ENCODE measurements at regions not wholly inside any gene's neighbourhood (a gene's known extent, or its start where the extent isn't known, plus 50 kb on each side); places are given as distances from the start of the nearest gene placed in this dataset.
"Not testable (repeated sequence)": the region's sequence is repeated elsewhere in the genome, so short reads cannot be mapped to it uniquely, and the experiment has no call there.

DNA sequence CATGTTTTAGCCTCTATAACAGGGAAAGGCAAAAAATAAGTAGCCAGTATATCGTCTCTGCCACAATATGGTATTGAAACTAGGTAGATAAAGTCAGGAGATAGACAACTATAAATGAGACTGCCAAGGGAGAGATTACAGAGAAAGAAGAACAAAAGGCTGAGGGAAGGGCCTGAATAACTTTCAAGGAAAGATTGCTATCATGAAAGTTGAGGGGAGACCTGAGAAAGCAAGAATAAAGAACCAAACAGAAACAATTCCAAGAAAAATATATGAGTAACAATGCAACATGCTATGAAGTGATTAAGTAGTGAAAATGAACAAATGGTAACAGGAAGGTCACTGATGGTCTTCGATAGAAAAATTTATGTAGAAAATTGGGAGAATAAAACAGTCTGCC is 690.1 kb downstream of the METTL15 start:
- no peak overlapping the region for H3K27ac ChIP-seq (ENCODE audit: low read depth, low read length)
- no peak overlapping the region for H3K9ac ChIP-seq (ENCODE audit: low read length in 5 of 5)
- H3K9me3 ChIP-seq (ENCODE audit: control insufficient read depth in 5 of 5, low read length in 5 of 5): peaks cover 0 to under 1% (median 0%) of the 10 kb centered on the region in 5 donors
- no peak overlapping the region for H3K4me3 ChIP-seq (ENCODE audit: low read depth in 1 of 5, low read length in 5 of 5)
- no peaks in the 10 kb centered on the region for H3K27me3 ChIP-seq (ENCODE audit: control insufficient read depth in 5 of 5, insufficient read depth in 4 of 5, low read length in 5 of 5)
- no peaks in the 10 kb centered on the region for H3K4me1 ChIP-seq (ENCODE audit: control insufficient read depth in 5 of 5, insufficient read depth in 5 of 5, low read length in 5 of 5)
- no peaks in the 10 kb centered on the region for H3K36me3 ChIP-seq (ENCODE audit: control insufficient read depth in 5 of 5, insufficient read depth in 5 of 5, low read length in 5 of 5)

- peaks cover 0 to 3% (median 0%) of the 10 kb centered on the region in 5 donors for H3K27me3 ChIP-seq (ENCODE audit: control insufficient read depth in 5 of 5, insufficient read depth in 4 of 5, low read length in 5 of 5)
- no peak overlapping the region for H3K27ac ChIP-seq (ENCODE audit: low read depth, low read length)
- no peak overlapping the region for H3K4me3 ChIP-seq (ENCODE audit: low read depth in 1 of 5, low read length in 5 of 5)
- no peaks in the 10 kb centered on the region for H3K36me3 ChIP-seq (ENCODE audit: control insufficient read depth in 5 of 5, insufficient read depth in 5 of 5, low read length in 5 of 5)
- H3K9ac ChIP-seq (ENCODE audit: low read length in 5 of 5): no peak overlapping the region
- H3K9me3 ChIP-seq (ENCODE audit: control insufficient read depth in 5 of 5, low read length in 5 of 5): peaks cover 0 to 6% (median 0%) of the 10 kb centered on the region in 5 donors
- H3K4me1 ChIP-seq (ENCODE audit: control insufficient read depth in 5 of 5, insufficient read depth in 5 of 5, low read length in 5 of 5): no peaks in the 10 kb centered on the region
Measured at GRCh38 chr11:28797536-28797935, 689.3 kb downstream of the METTL15 start.

- H3K27me3 ChIP-seq (ENCODE audit: control insufficient read depth in 5 of 5, insufficient read depth in 4 of 5, low read length in 5 of 5): peaks cover 0 to 3% (median 0%) of the 10 kb centered on the region in 5 donors
- H3K27ac ChIP-seq (ENCODE audit: low read depth, low read length): no peak overlapping the region
- H3K9me3 ChIP-seq (ENCODE audit: control insufficient read depth in 5 of 5, low read length in 5 of 5): peaks cover 0 to 9% (median 0%) of the 10 kb centered on the region in 5 donors
- no peaks in the 10 kb centered on the region for H3K4me1 ChIP-seq (ENCODE audit: control insufficient read depth in 5 of 5, insufficient read depth in 5 of 5, low read length in 5 of 5)
- H3K4me3 ChIP-seq (ENCODE audit: low read depth in 1 of 5, low read length in 5 of 5): no peak overlapping the region
- H3K9ac ChIP-seq (ENCODE audit: low read length in 5 of 5): no peak overlapping the region
- H3K36me3 ChIP-seq (ENCODE audit: control insufficient read depth in 5 of 5, insufficient read depth in 5 of 5, low read length in 5 of 5): no peaks in the 10 kb centered on the region
Measured at GRCh38 chr11:28794405-28794804, 686.2 kb downstream of the METTL15 start.

DNA sequence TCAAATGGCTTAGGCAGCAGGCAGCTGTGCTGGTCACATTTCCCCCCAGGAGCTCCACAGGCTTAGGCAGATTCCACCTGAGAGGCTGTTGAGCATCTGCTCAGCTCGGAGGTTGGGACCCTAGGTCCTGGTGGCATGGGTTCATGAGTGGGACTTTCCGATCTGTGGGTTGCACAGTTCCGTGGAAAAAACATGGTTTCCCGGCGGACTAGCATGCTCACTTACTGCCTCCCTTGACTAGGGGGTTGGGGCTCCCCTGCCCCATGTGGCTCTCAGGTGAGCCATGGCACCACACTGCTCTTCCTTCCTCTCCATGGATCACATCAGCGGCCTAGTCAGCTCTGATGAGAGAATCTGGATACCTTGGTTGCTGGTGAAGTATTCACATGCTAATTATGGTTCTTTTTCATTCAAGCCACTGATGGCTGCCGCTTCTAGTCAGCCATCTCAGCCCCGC is 685.1 kb downstream of the METTL15 start:
- Histone ChIP-seq H3K4me3 (ENCODE audit: low read depth in 1 of 5, low read length in 5 of 5) (no peak overlapping the region), H3K9me3 (ENCODE audit: control insufficient read depth in 5 of 5, low read length in 5 of 5) (peaks cover 0 to 9% (median 0%) of the 10 kb centered on the region in 5 donors), H3K27me3 (ENCODE audit: control insufficient read depth in 5 of 5, insufficient read depth in 4 of 5, low read length in 5 of 5) (peaks cover 0 to 3% (median 0%) of the 10 kb centered on the region in 5 donors), H3K9ac (ENCODE audit: low read length in 5 of 5) (no peak overlapping the region), H3K36me3 (ENCODE audit: control insufficient read depth in 5 of 5, insufficient read depth in 5 of 5, low read length in 5 of 5) (no peaks in the 10 kb centered on the region), H3K27ac (ENCODE audit: low read depth, low read length) (no peak overlapping the region), H3K4me1 (ENCODE audit: control insufficient read depth in 5 of 5, insufficient read depth in 5 of 5, low read length in 5 of 5) (no peaks in the 10 kb centered on the region)

GRCh38 chr11:28792856-28793255 is 684.7 kb downstream of the METTL15 start:
- no peak overlapping the region for H3K4me3 ChIP-seq (ENCODE audit: low read depth in 1 of 5, low read length in 5 of 5)
- H3K9me3 ChIP-seq (ENCODE audit: control insufficient read depth in 5 of 5, low read length in 5 of 5): peaks cover 0 to 9% (median 0%) of the 10 kb centered on the region in 5 donors
- no peaks in the 10 kb centered on the region for H3K36me3 ChIP-seq (ENCODE audit: control insufficient read depth in 5 of 5, insufficient read depth in 5 of 5, low read length in 5 of 5)
- no peak overlapping the region for H3K9ac ChIP-seq (ENCODE audit: low read length in 5 of 5)
- H3K27me3 ChIP-seq (ENCODE audit: control insufficient read depth in 5 of 5, insufficient read depth in 4 of 5, low read length in 5 of 5): peaks cover 0 to 3% (median 0%) of the 10 kb centered on the region in 5 donors
- H3K27ac ChIP-seq (ENCODE audit: low read depth, low read length): no peak overlapping the region
- no peaks in the 10 kb centered on the region for H3K4me1 ChIP-seq (ENCODE audit: control insufficient read depth in 5 of 5, insufficient read depth in 5 of 5, low read length in 5 of 5)

DNA sequence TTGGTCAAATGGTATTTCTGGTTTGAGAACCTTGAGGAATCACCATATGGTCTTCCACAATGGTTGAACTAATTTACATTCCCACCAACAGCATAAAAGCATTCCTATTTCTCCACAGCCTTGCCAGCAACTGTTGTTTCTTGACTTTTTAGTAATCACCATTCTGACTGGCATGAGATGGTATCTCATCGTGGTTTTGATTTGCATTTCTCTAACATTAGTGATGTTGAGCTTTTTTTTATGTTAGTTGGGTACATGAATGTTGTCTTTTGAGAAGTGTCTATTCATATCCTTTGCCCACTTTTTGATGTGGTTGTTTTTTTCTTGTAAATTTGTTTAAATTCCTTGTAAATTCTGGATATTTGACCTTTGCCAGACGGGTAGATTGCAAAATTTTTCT is 679.7 kb downstream of the METTL15 start:
- H3K36me3 ChIP-seq (ENCODE audit: control insufficient read depth in 5 of 5, insufficient read depth in 5 of 5, low read length in 5 of 5); H3K27ac ChIP-seq (ENCODE audit: low read depth, low read length); H3K4me3 ChIP-seq (ENCODE audit: low read depth in 1 of 5, low read length in 5 of 5); H3K27me3 ChIP-seq (ENCODE audit: control insufficient read depth in 5 of 5, insufficient read depth in 4 of 5, low read length in 5 of 5); H3K9me3 ChIP-seq (ENCODE audit: control insufficient read depth in 5 of 5, low read length in 5 of 5); H3K4me1 ChIP-seq (ENCODE audit: control insufficient read depth in 5 of 5, insufficient read depth in 5 of 5, low read length in 5 of 5); H3K9ac ChIP-seq (ENCODE audit: low read length in 5 of 5): not testable (repeated sequence)

- Histone ChIP-seq H3K9ac (ENCODE audit: low read length in 5 of 5) (no peak overlapping the region), H3K9me3 (ENCODE audit: control insufficient read depth in 5 of 5, low read length in 5 of 5) (peaks cover 0 to 22% (median 14%) of the 10 kb centered on the region in 5 donors), H3K4me1 (ENCODE audit: control insufficient read depth in 5 of 5, insufficient read depth in 5 of 5, low read length in 5 of 5) (peaks cover 0 to 2% (median 0%) of the 10 kb centered on the region in 5 donors), H3K36me3 (ENCODE audit: control insufficient read depth in 5 of 5, insufficient read depth in 5 of 5, low read length in 5 of 5) (no peaks in the 10 kb centered on the region), H3K27ac (ENCODE audit: low read depth, low read length) (no peak overlapping the region), H3K4me3 (ENCODE audit: low read depth in 1 of 5, low read length in 5 of 5) (no peak overlapping the region), H3K27me3 (ENCODE audit: control insufficient read depth in 5 of 5, insufficient read depth in 4 of 5, low read length in 5 of 5) (no peaks in the 10 kb centered on the region)
Measured at GRCh38 chr11:28777126-28777525, 668.9 kb downstream of the METTL15 start.

- Histone ChIP-seq H3K4me3 (ENCODE audit: low read depth in 1 of 5, low read length in 5 of 5) (no peak overlapping the region), H3K9ac (ENCODE audit: low read length in 5 of 5) (no peak overlapping the region), H3K4me1 (ENCODE audit: control insufficient read depth in 5 of 5, insufficient read depth in 5 of 5, low read length in 5 of 5) (no peaks in the 10 kb centered on the region), H3K27ac (ENCODE audit: low read depth, low read length) (no peak overlapping the region), H3K36me3 (ENCODE audit: control insufficient read depth in 5 of 5, insufficient read depth in 5 of 5, low read length in 5 of 5) (no peaks in the 10 kb centered on the region), H3K27me3 (ENCODE audit: control insufficient read depth in 5 of 5, insufficient read depth in 4 of 5, low read length in 5 of 5) (no peaks in the 10 kb centered on the region), H3K9me3 (ENCODE audit: control insufficient read depth in 5 of 5, low read length in 5 of 5) (peaks cover 0 to 16% (median 9%) of the 10 kb centered on the region in 5 donors)
Measured at GRCh38 chr11:28773606-28774005, 665.4 kb downstream of the METTL15 start.

DNA sequence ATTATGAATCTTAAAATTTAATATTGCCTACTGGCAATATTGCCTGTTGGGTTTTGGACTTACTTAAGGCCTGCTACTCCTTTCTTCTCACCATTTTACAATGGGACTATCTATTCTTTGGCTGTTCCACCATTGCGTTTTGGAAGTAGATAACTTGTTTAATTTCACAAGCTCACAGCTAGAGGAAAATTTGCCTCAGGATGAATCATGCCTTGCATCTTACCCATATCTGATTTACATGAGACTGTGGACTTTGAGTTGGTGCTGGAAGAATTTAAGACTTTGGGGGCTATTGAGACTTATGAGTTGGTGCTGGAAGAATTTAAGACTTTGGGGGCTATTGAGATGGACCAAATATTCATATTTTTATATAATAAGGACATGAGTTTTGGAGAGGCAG is 662.6 kb downstream of the METTL15 start:
- no peak overlapping the region for H3K27ac ChIP-seq (ENCODE audit: low read depth, low read length)
- H3K9ac ChIP-seq (ENCODE audit: low read length in 5 of 5): no peak overlapping the region
- H3K4me1 ChIP-seq (ENCODE audit: control insufficient read depth in 5 of 5, insufficient read depth in 5 of 5, low read length in 5 of 5): no peaks in the 10 kb centered on the region
- no peaks in the 10 kb centered on the region for H3K36me3 ChIP-seq (ENCODE audit: control insufficient read depth in 5 of 5, insufficient read depth in 5 of 5, low read length in 5 of 5)
- peaks cover 0 to 16% (median 9%) of the 10 kb centered on the region in 5 donors for H3K9me3 ChIP-seq (ENCODE audit: control insufficient read depth in 5 of 5, low read length in 5 of 5)
- no peaks in the 10 kb centered on the region for H3K27me3 ChIP-seq (ENCODE audit: control insufficient read depth in 5 of 5, insufficient read depth in 4 of 5, low read length in 5 of 5)
- no peak overlapping the region for H3K4me3 ChIP-seq (ENCODE audit: low read depth in 1 of 5, low read length in 5 of 5)

DNA sequence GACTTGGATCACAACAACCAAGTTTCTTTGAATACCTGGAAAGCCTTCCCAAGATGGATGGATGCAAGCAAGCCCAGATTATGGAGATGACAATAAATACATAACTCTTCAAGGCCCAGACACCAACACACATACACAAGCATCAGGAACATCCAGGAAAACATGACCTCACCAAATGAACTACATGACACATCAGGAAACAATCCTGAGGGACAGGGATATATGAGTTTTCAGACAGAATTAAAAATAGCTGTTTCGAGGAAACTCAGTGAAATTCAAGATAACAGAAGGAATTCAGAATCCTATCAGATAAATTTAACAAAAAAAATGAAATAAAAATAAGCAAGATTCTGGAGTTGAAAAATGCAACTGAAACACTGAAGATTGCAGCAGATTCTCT is 659.4 kb downstream of the METTL15 start:
- Histone ChIP-seq H3K27ac (ENCODE audit: low read depth, low read length) (no peak overlapping the region), H3K4me3 (ENCODE audit: low read depth in 1 of 5, low read length in 5 of 5) (no peak overlapping the region), H3K9me3 (ENCODE audit: control insufficient read depth in 5 of 5, low read length in 5 of 5) (peaks cover 0 to 9% (median 6%) of the 10 kb centered on the region in 5 donors), H3K27me3 (ENCODE audit: control insufficient read depth in 5 of 5, insufficient read depth in 4 of 5, low read length in 5 of 5) (no peaks in the 10 kb centered on the region), H3K4me1 (ENCODE audit: control insufficient read depth in 5 of 5, insufficient read depth in 5 of 5, low read length in 5 of 5) (no peaks in the 10 kb centered on the region), H3K9ac (ENCODE audit: low read length in 5 of 5) (no peak overlapping the region), H3K36me3 (ENCODE audit: control insufficient read depth in 5 of 5, insufficient read depth in 5 of 5, low read length in 5 of 5) (no peaks in the 10 kb centered on the region)

DNA sequence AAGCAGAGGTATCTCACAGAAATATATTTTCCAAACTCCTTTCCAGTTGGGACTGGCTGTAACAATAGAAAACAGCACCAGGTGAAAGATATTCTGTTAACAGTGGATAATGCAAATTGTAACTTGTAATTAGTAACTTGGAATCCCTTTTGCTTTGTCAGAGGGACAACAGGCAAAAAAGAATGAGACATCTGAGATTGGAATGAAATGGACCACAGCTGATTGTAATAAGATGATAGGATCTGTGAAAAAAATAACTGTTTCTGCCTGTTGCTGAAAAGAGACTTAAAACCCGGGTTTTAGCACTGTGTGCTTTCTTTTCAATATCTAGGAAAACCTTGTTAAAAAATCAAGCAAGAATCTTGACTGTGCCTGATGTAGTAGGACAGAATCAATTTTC is 655.7 kb downstream of the METTL15 start:
- no peaks in the 10 kb centered on the region for H3K36me3 ChIP-seq (ENCODE audit: control insufficient read depth in 5 of 5, insufficient read depth in 5 of 5, low read length in 5 of 5)
- H3K4me3 ChIP-seq (ENCODE audit: low read depth in 1 of 5, low read length in 5 of 5): no peak overlapping the region
- H3K27me3 ChIP-seq (ENCODE audit: control insufficient read depth in 5 of 5, insufficient read depth in 4 of 5, low read length in 5 of 5): no peaks in the 10 kb centered on the region
- no peak overlapping the region for H3K9ac ChIP-seq (ENCODE audit: low read length in 5 of 5)
- H3K27ac ChIP-seq (ENCODE audit: low read depth, low read length): no peak overlapping the region
- no peaks in the 10 kb centered on the region for H3K4me1 ChIP-seq (ENCODE audit: control insufficient read depth in 5 of 5, insufficient read depth in 5 of 5, low read length in 5 of 5)
- H3K9me3 ChIP-seq (ENCODE audit: control insufficient read depth in 5 of 5, low read length in 5 of 5): no peaks in the 10 kb centered on the region

Measured in subcutaneous abdominal adipose tissue (tissue), 5 donors.